ENCODE measurements at regions not wholly inside any gene's neighbourhood (a gene's known extent, or its start where the extent isn't known, plus 50 kb on each side); places are given as distances from the start of the nearest gene placed in this dataset.

DNA sequence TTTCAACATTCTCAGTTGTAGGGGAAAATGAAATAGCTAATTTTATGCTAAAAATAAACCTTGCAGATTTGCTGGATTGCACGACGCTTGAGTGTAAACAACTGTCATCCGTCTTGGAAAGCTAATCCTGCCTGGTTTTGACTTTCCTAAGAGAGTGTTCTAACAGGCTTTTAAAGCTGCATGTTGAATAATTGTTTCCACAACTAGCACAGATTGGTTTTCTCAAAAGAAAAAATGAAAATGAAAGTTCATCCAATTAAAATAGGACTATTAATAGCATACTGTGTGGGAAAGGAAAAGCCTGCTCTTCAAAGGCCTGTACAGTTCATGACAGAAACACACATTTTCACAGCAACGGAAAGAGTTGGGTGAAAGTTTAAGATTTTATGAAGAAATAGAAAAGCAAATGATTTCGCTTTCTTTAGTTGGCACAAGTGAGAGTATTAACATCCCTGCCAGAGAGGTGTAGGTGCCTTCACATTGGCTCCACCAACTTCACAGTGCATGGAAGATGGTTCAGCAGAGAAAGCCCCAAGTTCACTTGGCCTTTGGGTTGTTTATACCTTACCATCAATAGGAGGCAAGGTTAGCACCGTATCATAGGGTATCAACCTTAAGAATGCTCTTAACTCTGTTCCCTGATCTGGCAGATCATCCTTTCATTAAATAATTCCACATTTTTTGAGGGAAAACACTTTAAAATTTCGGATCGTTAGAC, 140.0 kb upstream of the GUCY1A1 start:
- H3K27me3 Mint-ChIP-seq = no peaks in the 10 kb centered on the region
- CTCF ChIA-PET = no interaction called here
- no peaks in the 10 kb centered on the region for H3K36me3 Mint-ChIP-seq
- no peak overlapping the region for H3K27ac Mint-ChIP-seq
- no peak overlapping the region for H3K4me3 Mint-ChIP-seq
- no peaks in the 10 kb centered on the region for H3K9me3 Mint-ChIP-seq
- H3K4me1 Mint-ChIP-seq = no peaks in the 10 kb centered on the region
- DNase-seq = no peak

GRCh38 chr4:155524926-155525455, 141.7 kb upstream of the GUCY1A1 start:
- Mint-ChIP-seq H3K36me3 (no peaks in the 10 kb centered on the region), H3K27me3 (no peaks in the 10 kb centered on the region), H3K4me3 (no peak overlapping the region), H3K4me1 (no peaks in the 10 kb centered on the region), H3K27ac (no peak overlapping the region), H3K9me3 (peaks cover 8% of the 10 kb centered on the region)
- DNase-seq = no peak
- CTCF ChIA-PET = no interaction called here

DNA sequence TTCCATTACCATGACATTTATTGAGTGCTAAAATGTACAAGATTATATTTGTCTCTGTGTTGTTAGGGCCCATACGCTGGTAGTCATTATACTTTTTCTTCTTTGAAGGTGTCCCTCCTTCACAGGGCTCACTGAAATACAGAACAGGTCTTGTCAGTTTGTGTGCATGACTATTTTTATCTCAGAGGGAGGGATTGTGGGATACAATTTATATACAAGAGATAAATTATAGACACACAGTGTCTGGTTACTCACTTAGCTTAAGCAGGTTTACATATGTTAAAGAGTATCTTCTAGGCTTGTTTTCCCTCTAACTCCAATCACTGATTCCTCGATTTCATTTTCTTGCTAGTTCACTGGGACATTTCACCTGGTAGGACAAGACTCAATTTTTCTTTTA, 143.3 kb upstream of the GUCY1A1 start:
- CTCF ChIA-PET = interaction anchor here (0.6 kb wide), 1 partner anchor 263 kb away, joined by 3 read pairs; no protein-coding TSS in a partner anchor
- no peaks in the 10 kb centered on the region for H3K27me3 Mint-ChIP-seq
- no peaks in the 10 kb centered on the region for H3K4me1 Mint-ChIP-seq
- H3K27ac Mint-ChIP-seq = no peak overlapping the region
- no peak overlapping the region for H3K4me3 Mint-ChIP-seq
- H3K9me3 Mint-ChIP-seq = peaks cover 8% of the 10 kb centered on the region
- H3K36me3 Mint-ChIP-seq = no peaks in the 10 kb centered on the region
- no peak for DNase-seq

- H3K36me3 Mint-ChIP-seq = no peaks in the 10 kb centered on the region
- CTCF ChIA-PET = interaction anchor here (1.1 kb wide), 1 partner anchor 265 kb away, joined by 4 read pairs; no protein-coding TSS in a partner anchor
- no peak overlapping the region for H3K4me3 Mint-ChIP-seq
- H3K9me3 Mint-ChIP-seq = peaks cover 8% of the 10 kb centered on the region
- H3K27me3 Mint-ChIP-seq = no peaks in the 10 kb centered on the region
- no peak overlapping the region for H3K27ac Mint-ChIP-seq
- no peaks in the 10 kb centered on the region for H3K4me1 Mint-ChIP-seq
- no peak for DNase-seq
These were observed 144.4 kb upstream of the GUCY1A1 start for GRCh38 chr4:155522201-155522600.

DNA sequence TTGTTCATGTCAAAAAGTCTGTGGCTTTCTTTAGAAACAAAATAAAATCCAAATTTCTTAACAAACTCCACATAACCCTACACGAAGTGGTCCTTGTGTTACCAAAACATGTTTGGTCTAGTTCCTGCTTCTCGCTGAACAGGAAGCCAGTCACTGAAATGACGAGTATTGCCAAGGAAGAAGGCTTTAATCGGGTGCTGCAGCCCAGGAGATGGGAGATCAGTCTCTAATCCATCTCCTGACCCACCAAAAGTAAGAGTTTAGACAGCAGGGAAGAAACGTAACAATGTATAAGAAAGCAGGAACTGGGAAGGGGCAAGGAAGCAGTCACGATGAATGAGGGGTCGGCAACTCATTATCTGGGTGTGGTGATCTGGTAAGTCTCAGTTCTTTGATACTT, 144.6 kb upstream of the MAP9 start:
- Mint-ChIP-seq H3K4me1 (no peaks in the 10 kb centered on the region), H3K9me3 (peaks cover 8% of the 10 kb centered on the region), H3K27me3 (no peaks in the 10 kb centered on the region), H3K27ac (no peak overlapping the region), H3K4me3 (no peak overlapping the region), H3K36me3 (no peaks in the 10 kb centered on the region)
- CTCF ChIA-PET = no interaction called here
- no peak for DNase-seq

DNA sequence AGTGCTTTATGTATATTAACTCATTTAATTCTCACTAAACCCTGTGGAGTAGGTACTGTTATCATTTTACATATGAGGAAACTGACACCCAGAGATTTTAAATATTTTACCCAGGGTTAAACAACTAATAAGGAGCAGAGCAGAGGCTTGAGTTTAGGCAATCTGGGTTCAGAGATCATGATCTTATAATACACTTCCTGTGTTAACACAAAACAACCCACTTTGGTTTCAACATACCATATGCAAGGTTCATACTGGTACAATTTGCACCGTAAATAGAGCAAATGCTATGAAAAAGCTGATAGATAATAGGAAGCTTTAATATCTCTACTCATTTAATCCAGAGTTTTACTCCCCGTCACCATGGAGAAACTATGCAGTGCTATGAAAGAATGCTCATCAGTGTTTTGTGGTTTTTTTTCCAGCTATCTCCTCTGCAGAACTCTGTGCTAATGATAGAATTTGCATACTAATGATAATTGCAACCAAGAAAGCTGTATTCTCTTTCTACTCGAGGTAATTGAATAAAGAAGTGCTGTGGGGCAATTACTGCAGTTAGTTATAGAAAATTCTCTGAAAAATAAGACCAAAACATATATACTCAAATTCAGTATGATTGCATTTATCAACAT, 138.8 kb upstream of the MAP9 start:
- no peaks in the 10 kb centered on the region for H3K27me3 Mint-ChIP-seq
- H3K9me3 Mint-ChIP-seq = no peaks in the 10 kb centered on the region
- no peak overlapping the region for H3K27ac Mint-ChIP-seq
- no peak for DNase-seq
- no peaks in the 10 kb centered on the region for H3K4me1 Mint-ChIP-seq
- no peaks in the 10 kb centered on the region for H3K36me3 Mint-ChIP-seq
- CTCF ChIA-PET = no interaction called here
- no peak overlapping the region for H3K4me3 Mint-ChIP-seq

GRCh38 chr4:155514628-155515027, 137.9 kb upstream of the MAP9 start:
- no peak overlapping the region for H3K27ac Mint-ChIP-seq
- no peaks in the 10 kb centered on the region for H3K9me3 Mint-ChIP-seq
- no peaks in the 10 kb centered on the region for H3K36me3 Mint-ChIP-seq
- no peaks in the 10 kb centered on the region for H3K4me1 Mint-ChIP-seq
- no peak overlapping the region for H3K4me3 Mint-ChIP-seq
- CTCF ChIA-PET = no interaction called here
- no peak for DNase-seq
- H3K27me3 Mint-ChIP-seq = no peaks in the 10 kb centered on the region

DNA sequence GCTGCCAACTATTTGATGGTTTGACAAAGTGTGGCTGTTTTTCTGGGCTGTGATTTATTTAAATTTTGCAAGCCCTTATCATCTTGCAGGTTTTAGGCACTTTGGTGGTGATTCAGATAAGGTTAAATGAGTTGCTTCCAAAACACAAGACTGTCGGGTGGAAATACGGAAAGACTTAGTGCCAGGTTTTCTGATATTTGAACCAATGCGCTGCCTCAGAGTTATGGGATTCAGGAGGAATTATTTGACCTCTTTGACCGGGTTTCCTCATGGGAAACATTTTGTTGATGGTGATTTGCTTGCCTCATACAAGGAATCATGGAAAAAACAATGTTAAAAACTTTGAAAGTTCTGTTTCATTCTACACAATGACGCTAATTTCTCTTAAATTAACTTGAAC, 136.1 kb upstream of the MAP9 start:
- Mint-ChIP-seq H3K4me3 (no peak overlapping the region), H3K4me1 (no peaks in the 10 kb centered on the region), H3K27me3 (no peaks in the 10 kb centered on the region), H3K27ac (no peak overlapping the region), H3K9me3 (no peaks in the 10 kb centered on the region), H3K36me3 (no peaks in the 10 kb centered on the region)
- DNase-seq = no peak
- CTCF ChIA-PET = no interaction called here

DNA sequence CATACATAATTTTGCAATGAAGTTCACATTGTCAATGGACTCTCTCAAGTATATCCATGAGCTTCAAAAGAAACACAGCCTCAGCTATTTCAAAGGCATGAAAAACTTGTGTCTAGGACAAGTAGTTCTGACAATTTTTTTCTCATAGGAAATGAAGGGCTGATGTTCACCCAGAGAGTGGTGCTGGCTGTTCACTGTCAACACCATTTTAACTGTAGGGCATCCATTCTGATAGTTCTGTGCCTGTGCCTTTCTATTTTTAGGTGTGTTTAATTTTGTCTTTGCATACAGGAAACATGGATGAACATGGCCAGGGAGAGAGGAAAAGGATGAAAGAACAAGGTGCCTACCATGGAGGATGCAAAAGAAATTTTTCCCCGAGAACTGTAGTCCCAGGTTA, 135.3 kb upstream of the MAP9 start:
- H3K27me3 Mint-ChIP-seq = no peaks in the 10 kb centered on the region
- H3K27ac Mint-ChIP-seq = no peak overlapping the region
- no peaks in the 10 kb centered on the region for H3K36me3 Mint-ChIP-seq
- no peak overlapping the region for H3K4me3 Mint-ChIP-seq
- CTCF ChIA-PET = no interaction called here
- DNase-seq = no peak
- no peaks in the 10 kb centered on the region for H3K9me3 Mint-ChIP-seq
- no peaks in the 10 kb centered on the region for H3K4me1 Mint-ChIP-seq

DNA sequence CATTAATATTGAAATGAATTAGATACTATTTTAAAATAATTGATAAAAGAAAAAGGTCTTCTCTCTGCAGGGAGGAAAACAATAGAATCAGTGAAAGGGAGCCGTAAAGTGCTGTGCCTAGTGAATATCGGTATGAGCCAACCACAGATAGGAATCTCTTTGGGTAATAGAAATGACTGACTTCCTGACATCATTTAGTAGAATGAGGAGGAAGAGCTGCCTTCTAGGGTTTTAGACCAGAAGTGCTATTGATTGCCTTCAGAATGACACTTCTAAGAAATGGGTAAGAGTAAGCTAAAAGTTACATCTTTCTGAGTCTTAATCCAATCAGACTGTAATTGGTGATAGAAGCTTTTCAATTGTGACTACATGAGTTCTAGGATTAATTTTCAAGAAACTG, 134.0 kb upstream of the MAP9 start:
- H3K4me1 Mint-ChIP-seq = no peaks in the 10 kb centered on the region
- no peaks in the 10 kb centered on the region for H3K36me3 Mint-ChIP-seq
- no peaks in the 10 kb centered on the region for H3K9me3 Mint-ChIP-seq
- H3K27ac Mint-ChIP-seq = no peak overlapping the region
- DNase-seq = no peak
- CTCF ChIA-PET = no interaction called here
- no peak overlapping the region for H3K4me3 Mint-ChIP-seq
- H3K27me3 Mint-ChIP-seq = no peaks in the 10 kb centered on the region

GRCh38 chr4:155509555-155509954, 132.8 kb upstream of the MAP9 start:
- Mint-ChIP-seq H3K4me1 (no peaks in the 10 kb centered on the region), H3K27ac (no peak overlapping the region), H3K4me3 (no peak overlapping the region), H3K9me3 (no peaks in the 10 kb centered on the region), H3K27me3 (no peaks in the 10 kb centered on the region), H3K36me3 (no peaks in the 10 kb centered on the region)
- no peak for DNase-seq
- CTCF ChIA-PET = no interaction called here

DNA sequence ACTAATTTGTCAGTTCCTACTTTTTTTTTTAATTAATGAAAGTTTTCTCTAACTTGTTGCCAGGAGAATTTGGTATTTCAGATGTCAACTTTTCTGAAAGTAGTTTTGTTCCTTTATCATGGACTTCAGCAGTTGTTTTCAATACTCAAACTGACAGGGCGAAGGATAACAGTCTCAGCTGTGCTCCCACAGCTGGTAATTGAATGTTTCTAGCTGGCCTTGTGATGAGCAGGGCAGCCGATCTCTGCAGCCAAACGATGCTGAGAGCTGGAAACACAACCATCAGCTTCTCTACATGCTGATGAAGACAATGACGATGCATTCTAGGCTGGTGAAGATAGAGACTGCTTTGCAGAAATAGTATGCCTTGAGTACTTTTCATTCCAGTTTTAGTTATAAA, 130.0 kb upstream of the MAP9 start:
- no peak overlapping the region for H3K27ac Mint-ChIP-seq
- CTCF ChIA-PET = interaction anchor here (0.8 kb wide), 1 partner anchor 267 kb away, joined by 3 read pairs; no protein-coding TSS in a partner anchor
- H3K27me3 Mint-ChIP-seq = no peaks in the 10 kb centered on the region
- DNase-seq = no peak
- H3K4me3 Mint-ChIP-seq = no peak overlapping the region
- H3K4me1 Mint-ChIP-seq = no peaks in the 10 kb centered on the region
- H3K36me3 Mint-ChIP-seq = no peaks in the 10 kb centered on the region
- no peaks in the 10 kb centered on the region for H3K9me3 Mint-ChIP-seq

DNA sequence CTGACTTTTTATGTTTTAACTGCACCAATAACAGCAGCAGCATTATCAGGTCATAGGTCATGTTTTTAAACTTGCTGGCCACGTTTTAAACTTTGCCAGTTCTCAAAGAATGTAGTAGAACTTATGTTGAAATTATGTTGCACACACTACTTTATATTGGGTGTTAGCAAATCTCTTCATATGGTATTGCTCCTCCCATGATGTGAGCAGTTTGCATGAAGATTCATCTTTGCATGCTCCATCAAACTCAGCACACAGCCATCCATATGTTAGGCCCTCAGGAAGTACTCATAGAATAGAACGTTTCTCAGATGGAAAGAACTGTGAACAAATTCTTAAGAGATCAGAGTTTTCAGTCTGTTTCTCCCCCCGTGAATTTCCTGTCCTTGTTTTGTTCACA, 128.6 kb upstream of the MAP9 start:
- CTCF ChIA-PET = no interaction called here
- H3K9me3 Mint-ChIP-seq = no peaks in the 10 kb centered on the region

DNA sequence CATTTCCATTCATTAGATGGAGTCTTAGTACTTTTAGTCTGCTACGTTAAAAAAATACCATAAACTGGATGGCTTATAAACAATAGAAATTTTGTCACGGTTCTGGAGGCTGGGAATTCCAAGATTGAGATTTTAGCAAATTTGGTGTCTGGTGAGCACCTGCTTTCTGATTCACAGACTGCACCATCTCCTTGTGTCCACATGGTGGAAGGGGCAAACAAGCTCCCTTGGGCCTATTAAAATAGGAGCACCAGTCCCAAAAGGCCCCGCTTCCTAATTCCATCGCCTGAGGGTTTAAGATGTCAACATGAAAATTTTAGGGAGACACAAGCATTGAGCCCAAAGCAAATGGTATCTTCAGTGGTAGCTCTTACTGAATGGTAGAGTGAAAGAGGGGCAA, 120.5 kb upstream of the MAP9 start:
- no peak for DNase-seq
- Mint-ChIP-seq H3K27me3 (no peaks in the 10 kb centered on the region), H3K4me3 (no peak overlapping the region), H3K4me1 (no peaks in the 10 kb centered on the region), H3K27ac (no peak overlapping the region), H3K9me3 (no peaks in the 10 kb centered on the region), H3K36me3 (no peaks in the 10 kb centered on the region)
- CTCF ChIA-PET = no interaction called here

More for the DNA sequence above, 128.6 kb upstream of the MAP9 start:
- no peak for DNase-seq
- Mint-ChIP-seq H3K4me3 (no peak overlapping the region), H3K27me3 (no peaks in the 10 kb centered on the region), H3K36me3 (no peaks in the 10 kb centered on the region), H3K27ac (no peak overlapping the region), H3K4me1 (no peaks in the 10 kb centered on the region)

GRCh38 chr4:155496294-155496626, 119.5 kb upstream of the MAP9 start:
- CTCF ChIA-PET = no interaction called here

More at GRCh38 chr4:155496294-155496626, 119.5 kb upstream of the MAP9 start:
- no peaks in the 10 kb centered on the region for H3K9me3 Mint-ChIP-seq
- no peak for DNase-seq
- no peaks in the 10 kb centered on the region for H3K4me1 Mint-ChIP-seq
- H3K27ac Mint-ChIP-seq = no peak overlapping the region
- H3K36me3 Mint-ChIP-seq = no peaks in the 10 kb centered on the region
- H3K4me3 Mint-ChIP-seq = no peak overlapping the region
- no peaks in the 10 kb centered on the region for H3K27me3 Mint-ChIP-seq

Measured in activated naive CD4-positive, alpha-beta T cell treated with anti-CD3 and anti-CD28 coated beads, Interleukin-2, amount 10 ng/mL, durations not matched to agents 7 days and 5 days (primary cell).